ENCODE measurements at regions not wholly inside any gene's neighbourhood (a gene's known extent, or its start where the extent isn't known, plus 50 kb on each side); places are given as distances from the start of the nearest gene placed in this dataset.

GRCh38 chr13:22717036-22717435, 463.7 kb upstream of the SGCG start:
- H3K36me3 ChIP-seq = no peaks in the 10 kb centered on the region
- no peaks in the 10 kb centered on the region for H3K27me3 ChIP-seq
- no peaks in the 10 kb centered on the region for H3K9me3 ChIP-seq
- TF ChIP-seq, protein P1, sequence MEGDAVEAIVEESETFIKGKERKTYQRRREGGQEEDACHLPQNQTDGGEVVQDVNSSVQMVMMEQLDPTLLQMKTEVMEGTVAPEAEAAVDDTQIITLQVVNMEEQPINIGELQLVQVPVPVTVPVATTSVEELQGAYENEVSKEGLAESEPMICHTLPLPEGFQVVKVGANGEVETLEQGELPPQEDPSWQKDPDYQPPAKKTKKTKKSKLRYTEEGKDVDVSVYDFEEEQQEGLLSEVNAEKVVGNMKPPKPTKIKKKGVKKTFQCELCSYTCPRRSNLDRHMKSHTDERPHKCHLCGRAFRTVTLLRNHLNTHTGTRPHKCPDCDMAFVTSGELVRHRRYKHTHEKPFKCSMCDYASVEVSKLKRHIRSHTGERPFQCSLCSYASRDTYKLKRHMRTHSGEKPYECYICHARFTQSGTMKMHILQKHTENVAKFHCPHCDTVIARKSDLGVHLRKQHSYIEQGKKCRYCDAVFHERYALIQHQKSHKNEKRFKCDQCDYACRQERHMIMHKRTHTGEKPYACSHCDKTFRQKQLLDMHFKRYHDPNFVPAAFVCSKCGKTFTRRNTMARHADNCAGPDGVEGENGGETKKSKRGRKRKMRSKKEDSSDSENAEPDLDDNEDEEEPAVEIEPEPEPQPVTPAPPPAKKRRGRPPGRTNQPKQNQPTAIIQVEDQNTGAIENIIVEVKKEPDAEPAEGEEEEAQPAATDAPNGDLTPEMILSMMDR (IDR thresholded peaks at IDR 0.05) = no peak
- no peak for DNase-seq
- 64 to 72% methylated on average over 7 of the region's 7 CpGs for WGBS, 2 donors
- no peaks in the 10 kb centered on the region for H3K4me1 ChIP-seq
- no peak overlapping the region for H3K4me3 ChIP-seq
- intact Hi-C loops (cut with DNase I) = no loop called here
- no peak overlapping the region for H3K27ac ChIP-seq
- no peak for ATAC-seq

DNA sequence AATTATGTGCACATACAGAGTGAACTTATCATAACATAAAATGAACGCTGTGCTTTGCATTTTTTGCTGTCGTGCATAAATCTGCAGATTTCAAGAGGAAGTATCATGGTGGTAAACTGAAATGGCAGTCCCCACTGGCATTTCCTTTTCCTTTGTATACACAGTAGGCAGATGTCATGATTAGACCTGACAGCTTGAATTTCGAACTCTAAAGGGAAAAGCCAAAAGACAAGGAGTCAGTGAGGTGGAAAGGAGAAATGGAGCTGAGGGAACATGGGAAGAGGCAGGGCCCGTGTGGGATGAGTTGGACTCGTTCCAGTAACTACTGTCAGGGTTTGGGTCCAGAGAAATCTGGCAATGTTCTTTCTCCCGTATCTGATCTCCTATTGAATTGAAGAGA, 454.1 kb upstream of the SGCG start:
- Histone ChIP-seq H3K36me3 (no peaks in the 10 kb centered on the region), H3K27me3 (peaks cover 0 to 3% (median 0%) of the 10 kb centered on the region in 7 donors), H3K4me3 (no peak overlapping the region), H3K9me3 (peaks cover 0 to 5% (median 0%) of the 10 kb centered on the region in 11 donors), H3K4me1 (no peaks in the 10 kb centered on the region), H3K27ac (no peak overlapping the region)
- intact Hi-C loops (cut with DNase I) = no loop called here
- DNase-seq (no peak), ATAC-seq (no peak)
- TF ChIP-seq, protein P1 (IDR thresholded peaks at IDR 0.05) = no peak
- WGBS, 2 donors = 54 to 55% methylated on average over 6 of the region's 6 CpGs

DNA sequence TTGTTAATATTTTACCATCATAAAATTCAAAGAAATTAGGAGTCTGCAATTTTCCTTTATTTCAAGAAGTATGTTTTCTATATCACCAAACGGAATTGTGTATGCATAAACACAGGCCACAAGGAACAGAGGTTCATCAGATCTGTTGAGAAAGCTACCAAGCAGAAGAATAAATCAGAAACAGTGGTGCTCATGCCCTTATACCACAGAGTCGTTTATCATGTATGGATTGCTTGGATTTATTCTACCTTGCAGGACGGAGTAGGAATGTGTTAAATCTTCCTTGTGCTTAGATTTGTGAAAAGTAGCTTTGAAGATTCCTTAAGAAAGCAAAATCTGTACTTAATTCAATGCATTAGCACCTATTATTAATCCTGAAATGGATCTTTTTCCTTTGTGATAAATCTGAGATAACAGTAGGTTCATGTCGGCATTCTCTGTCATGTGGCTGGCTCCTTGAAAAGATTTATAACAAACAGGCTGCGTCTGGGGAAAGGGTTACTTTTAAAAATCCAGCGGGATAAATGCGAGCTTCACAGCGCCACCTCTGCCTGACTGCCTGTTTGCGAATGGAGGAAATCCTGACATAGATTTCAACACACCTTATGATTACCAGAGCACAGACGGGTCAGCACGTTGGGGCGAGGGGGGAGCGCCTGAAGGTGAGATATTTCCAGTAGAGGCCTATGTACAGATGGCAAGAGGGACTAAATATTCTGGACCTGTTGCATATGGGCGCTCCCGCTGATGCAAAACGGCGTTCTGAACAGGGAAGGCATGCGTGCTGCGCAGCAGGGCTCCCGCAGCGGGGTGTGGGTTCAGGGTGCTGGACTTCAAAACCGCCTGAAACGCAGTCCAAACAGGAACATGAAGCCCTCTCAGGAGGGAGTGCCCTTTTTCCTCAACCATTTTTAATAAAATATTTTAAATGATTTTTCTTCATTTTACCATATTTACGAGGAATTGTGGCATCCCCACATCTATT, 445.5 kb upstream of the SGCG start:
- Histone ChIP-seq H3K4me3 (peak overlapping the region in 2 of 10 donors; percentile 4 to 8), H3K27me3 (peaks cover 0 to 13% (median 0%) of the 10 kb centered on the region in 7 donors), H3K4me1 (no peaks in the 10 kb centered on the region), H3K27ac (no peak overlapping the region), H3K9me3 (peaks cover 0 to 10% (median 5%) of the 10 kb centered on the region in 11 donors), H3K36me3 (no peaks in the 10 kb centered on the region)
- intact Hi-C loops (cut with DNase I) = no loop called here
- WGBS, 2 donors = 37 to 41% methylated on average over 24 of the region's 24 CpGs
- TF ChIP-seq, protein P1 (IDR thresholded peaks at IDR 0.05) = peak in 5 of 9 donors; percentile 5 to 32 (median 25)
- peak in 3 of 8 donors; percentile 14 to 50 (median 39) for ATAC-seq
- no peak for DNase-seq

- peaks cover 0 to 13% (median 0%) of the 10 kb centered on the region in 7 donors for H3K27me3 ChIP-seq
- H3K4me1 ChIP-seq = no peaks in the 10 kb centered on the region
- intact Hi-C loops (cut with DNase I) = no loop called here
- no peak overlapping the region for H3K27ac ChIP-seq
- WGBS, 2 donors = 59 to 64% methylated on average over 28 of the region's 28 CpGs
- peaks cover 0 to 17% (median 9%) of the 10 kb centered on the region in 11 donors for H3K9me3 ChIP-seq
- TF ChIP-seq, protein P1 (IDR thresholded peaks at IDR 0.05) = no peak
- H3K36me3 ChIP-seq = no peaks in the 10 kb centered on the region
- DNase-seq = no peak
- H3K4me3 ChIP-seq = no peak overlapping the region
- ATAC-seq = no peak
Observed at GRCh38 chr13:22736084-22736767, 444.6 kb upstream of the SGCG start.
